GM23338 (cell line): ENCODE measurements at regions not wholly inside any gene's neighbourhood (a gene's known extent, or its start where the extent isn't known, plus 50 kb on each side); places are given as distances from the start of the nearest gene placed in this dataset.

Experiments
- ATAC-seq: fragments of 200-7000 bp; cut with Tn5 transposase; 3 replicates; pipeline ENCODE4 v1.9.1; 2020
- DNase-seq: peaks from one replicate; pipeline ENCODE4 v3.0.0-alpha.2; 2015; ENCODE audit warnings: low spot score
- H2AFZ ChIP-seq: fragments of 200-600 bp; sonication (generic); 2 replicates; pipeline ENCODE4 v1.8.0; 2016; ENCODE audit warnings: antibody characterized with exemption, mild to moderate bottlenecking, moderate library complexity
- H3F3A ChIP-seq: fragments of 200-600 bp; sonication (generic); replicated peaks from 2 replicates; pipeline ENCODE4 v1.8.0; 2017; ENCODE audit warnings: antibody characterized with exemption, mixed run types, low read depth
- H3K27ac ChIP-seq: fragments of 200-600 bp; sonication (generic); 2 replicates; pipeline ENCODE4 v1.6.1; 2016; ENCODE audit warnings: low read depth
- H3K27me3 ChIP-seq: fragments of 200-600 bp; sonication (generic); 2 replicates; pipeline ENCODE4 v1.8.0; 2016; ENCODE audit warnings: mild to moderate bottlenecking, mixed run types, moderate library complexity; ENCODE audit not compliant: insufficient read depth
- H3K36me3 ChIP-seq: fragments of 200-600 bp; sonication (generic); 2 replicates; pipeline ENCODE4 v1.8.0; 2016; ENCODE audit warnings: mild to moderate bottlenecking; ENCODE audit not compliant: insufficient read depth
- H3K4me1 ChIP-seq: fragments of 200-600 bp; sonication (generic); 2 replicates; pipeline ENCODE4 v1.8.0; 2016; ENCODE audit warnings: mild to moderate bottlenecking, moderate library complexity; ENCODE audit not compliant: insufficient read depth
- H3K4me2 ChIP-seq: fragments of 200-600 bp; sonication (generic); 2 replicates; pipeline ENCODE4 v1.7.1; 2017; ENCODE audit warnings: mixed run types
- H3K4me3 ChIP-seq: fragments of 200-600 bp; sonication (generic); 2 replicates; pipeline ENCODE4 v1.6.1; 2016; ENCODE audit warnings: mixed run types
- H3K79me2 ChIP-seq: fragments of 200-600 bp; sonication (generic); replicated peaks from 2 replicates; pipeline ENCODE4 v1.8.0; 2017; ENCODE audit warnings: mild to moderate bottlenecking; ENCODE audit not compliant: insufficient read depth
- H3K9me2 ChIP-seq: fragments of 200-600 bp; sonication (generic); 2 replicates; pipeline ENCODE4 v1.8.0; 2017; ENCODE audit not compliant: insufficient read depth
- H4K20me1 ChIP-seq: fragments of 200-600 bp; sonication (generic); replicated peaks from 2 replicates; pipeline ENCODE4 v1.8.0; 2017; ENCODE audit warnings: mild to moderate bottlenecking; ENCODE audit not compliant: insufficient read depth
- H3K27ac Mint-ChIP-seq: 2 replicates; pipeline ENCODE4 v1.8.0; 2020; ENCODE audit warnings: inconsistent platforms, mild to moderate bottlenecking, moderate library complexity, mixed read lengths
- H3K27me3 Mint-ChIP-seq: 3 replicates; pipeline ENCODE4 v1.8.0; 2022; ENCODE audit warnings: low read depth, mild to moderate bottlenecking, moderate library complexity, mixed read lengths, inconsistent platforms; ENCODE audit not compliant: insufficient read depth, poor library complexity
- H3K36me3 Mint-ChIP-seq: 3 replicates; pipeline ENCODE4 v1.8.0; 2021; ENCODE audit warnings: low read depth, mild to moderate bottlenecking, inconsistent platforms, moderate library complexity, mixed read lengths
- H3K4me1 Mint-ChIP-seq: 3 replicates; pipeline ENCODE4 v1.8.0; 2020; ENCODE audit warnings: mild to moderate bottlenecking, inconsistent platforms, mixed read lengths
- H3K4me3 Mint-ChIP-seq: 3 replicates; pipeline ENCODE4 v1.8.0; 2021; ENCODE audit warnings: moderate library complexity, mild to moderate bottlenecking, inconsistent platforms, mixed read lengths
- H3K9me3 Mint-ChIP-seq: 3 replicates; pipeline ENCODE4 v1.8.0; 2020; ENCODE audit warnings: moderate library complexity, mild to moderate bottlenecking, inconsistent platforms, mixed read lengths
- CTCF ChIP-seq, 2 experiments: fragments of 200-600 bp in 1 of 2; sonication (generic) in 1 of 2; conservative IDR thresholded peaks; 2 replicates each; pipeline versions ENCODE4 v1.5.1 to v1.6.1; 2016 to 2017; ENCODE audit warnings: antibody characterized with exemption in 2 of 2, low read depth in 2 of 2, mild to moderate bottlenecking in 2 of 2, moderate library complexity in 1 of 2
- JUNB ChIP-seq: IDR thresholded peaks from one replicate; pipeline ENCODE4 v1.6.1; 2016; ENCODE audit warnings: antibody characterized with exemption; ENCODE audit not compliant: unreplicated experiment
- ZNF331 ChIP-seq: fragments of 250-450 bp; sonication (Bioruptor Pico); IDR thresholded peaks from 2 replicates; pipeline ENCODE4 v1.5.0; 2020; ENCODE audit warnings: low read depth, mild to moderate bottlenecking, moderate library complexity

- Histone ChIP-seq H3K9me2 (no peaks in the 10 kb centered on the region), H3K36me3 (no peaks in the 10 kb centered on the region), H3F3A (no peaks in the 10 kb centered on the region), H3K27ac (no peak overlapping the region), H3K4me3 (no peak overlapping the region), H3K4me1 (no peaks in the 10 kb centered on the region), H3K4me2 (no peak overlapping the region), H3K27me3 (no peaks in the 10 kb centered on the region), H4K20me1 (no peaks in the 10 kb centered on the region), H2AFZ (no peak overlapping the region), H3K79me2 (no peaks in the 10 kb centered on the region)
- H3K9me3 Mint-ChIP-seq: peaks cover 3% of the 10 kb centered on the region; the same call in 2 of the 3 replicates
- no peaks in the 10 kb centered on the region for H3K36me3 Mint-ChIP-seq
- DNase-seq: peak; percentile 39
- ATAC-seq: peak; percentile 33
- H3K27me3 Mint-ChIP-seq: peaks cover 5% of the 10 kb centered on the region
- no peaks in the 10 kb centered on the region for H3K4me1 Mint-ChIP-seq
- 0 out of 2 replicates have a peak overlapping the region, but pooled peaks have one; percentile 12 for H3K27ac Mint-ChIP-seq
- no peak overlapping the region for H3K4me3 Mint-ChIP-seq
- no peak for TF ChIP-seq JUNB
- TF ChIP-seq CTCF (conservative IDR thresholded peaks at IDR 0.05; ENCODE audit: low read depth in 2 of 2): peak in 1 of 2 experiments; percentile 51; a peak in 2 of 4 replicates
Measured at GRCh38 chr20:24782801-24783630, 166.1 kb upstream of the CST7 start.

- TF ChIP-seq ZNF331 (no peak), CTCF (conservative IDR thresholded peaks at IDR 0.05; ENCODE audit: low read depth in 2 of 2) (peak; percentile 41 to 76)
Measured at GRCh38 chr20:24783631-24784492, 165.2 kb upstream of the CST7 start.

More at GRCh38 chr20:24783631-24784492, 165.2 kb upstream of the CST7 start:
- H3K9me2 ChIP-seq: 0 out of 2 replicates have a peak, but pooled peaks cover 4% of the 10 kb centered on the region
- H3K27me3 Mint-ChIP-seq: peaks cover 5% of the 10 kb centered on the region
- H3K27me3 ChIP-seq: no peaks in the 10 kb centered on the region
- no peaks in the 10 kb centered on the region for H3K79me2 ChIP-seq
- ATAC-seq: peak; percentile 65
- H2AFZ ChIP-seq: no peak overlapping the region
- H3K36me3 Mint-ChIP-seq: no peaks in the 10 kb centered on the region
- H4K20me1 ChIP-seq: no peaks in the 10 kb centered on the region
- H3K27ac Mint-ChIP-seq: no peak overlapping the region
- no peaks in the 10 kb centered on the region for H3K36me3 ChIP-seq
- H3K27ac ChIP-seq: no peak overlapping the region
- H3K4me1 ChIP-seq: no peaks in the 10 kb centered on the region
- H3K4me3 Mint-ChIP-seq: no peak overlapping the region
- peak; percentile 61 for DNase-seq
- peaks cover 1% of the 10 kb centered on the region; the same call in 1 of the 3 replicates for H3K4me1 Mint-ChIP-seq
- peaks cover 3% of the 10 kb centered on the region; the same call in 2 of the 3 replicates for H3K9me3 Mint-ChIP-seq
- H3K4me2 ChIP-seq: no peak overlapping the region
- no peaks in the 10 kb centered on the region for H3F3A ChIP-seq
- H3K4me3 ChIP-seq: no peak overlapping the region
